B cell (primary cell): ENCODE measurements at regions not wholly inside any gene's neighbourhood (a gene's known extent, or its start where the extent isn't known, plus 50 kb on each side); places are given as distances from the start of the nearest gene placed in this dataset.

Experiments used
- ATAC-seq: fragments of 200-7000 bp; cut with Tn5 transposase; one replicate; pipeline ENCODE4 v1.10.0; 2021; ENCODE audit warnings: low read depth, mild to moderate bottlenecking, moderate number of reproducible peaks, moderate library complexity
- CTCF ChIA-PET: fragments of 350-600 bp; sonication (Branson Sonifier 250); formaldehyde crosslinking; loops from one replicate; lab custom pipeline; 2021; ENCODE audit warnings: antibody characterized with exemption, inconsistent platforms; lab: Charles Lee
- POLR2A ChIA-PET: fragments of 350-600 bp; sonication (Branson Sonifier 250); formaldehyde crosslinking; loops from one replicate; lab custom pipeline; 2021; ENCODE audit warnings: antibody characterized with exemption; lab: Charles Lee
- DNase-seq: peaks from one replicate; pipeline ENCODE4 v3.0.0; 2013
- H2AFZ ChIP-seq: 2 replicates; pipeline ENCODE4 v1.6.1; 2012; ENCODE audit warnings: mild to moderate bottlenecking, low read depth, low read length; ENCODE audit not compliant: insufficient read depth, poor library complexity, severe bottlenecking
- H3K27ac ChIP-seq, 2 donors: 1 replicate in 1 of 2; 2 replicates in 1 of 2; pipeline ENCODE4 v1.5.1; 2012 to 2013; ENCODE audit warnings: low read length in 2 of 2, mild to moderate bottlenecking in 2 of 2, moderate library complexity in 1 of 2
- H3K27me3 ChIP-seq, 4 experiments: fragments of 200-600 bp in 1 of 4; sonication (generic) in 1 of 4; replicated peaks in 1 of 4; 1 replicate in 2 of 4; 2 replicates in 2 of 4; pipeline versions ENCODE4 v1.6.1 to v1.7.0; 2013 to 2016; ENCODE audit warnings: low read length in 3 of 4, mild to moderate bottlenecking in 2 of 4, mixed read lengths in 1 of 4, moderate library complexity in 1 of 4; ENCODE audit not compliant: insufficient read depth in 4 of 4, control insufficient read depth in 3 of 4; ENCODE audit errors: control extremely low read depth in 1 of 4
- H3K36me3 ChIP-seq, 2 experiments: replicated peaks in 1 of 2; 1 replicate in 1 of 2; 2 replicates in 1 of 2; pipeline versions ENCODE4 v1.6.1 to v1.7.1; 2013; ENCODE audit warnings: low read length in 1 of 2; ENCODE audit not compliant: insufficient read depth in 2 of 2, control insufficient read depth in 1 of 2; ENCODE audit errors: control extremely low read depth in 1 of 2, extremely low read depth in 1 of 2
- H3K4me1 ChIP-seq, 2 donors: fragments of 200-600 bp in 1 of 2; sonication (generic) in 1 of 2; 1 replicate in 1 of 2; 2 replicates in 1 of 2; pipeline versions ENCODE4 v1.5.1 to v1.6.1; 2013 to 2017; ENCODE audit warnings: low read length in 2 of 2; ENCODE audit not compliant: control insufficient read depth in 2 of 2, insufficient read depth in 2 of 2
- H3K4me2 ChIP-seq: replicated peaks from 2 replicates; pipeline ENCODE3; 2012; ENCODE audit warnings: mild to moderate bottlenecking, low read depth, low read length; ENCODE audit not compliant: poor library complexity, severe bottlenecking
- H3K4me3 ChIP-seq, 5 experiments: fragments of 200-600 bp in 1 of 5; sonication (generic) in 1 of 5; 1 replicate in 3 of 5; 2 replicates in 2 of 5; pipeline versions ENCODE4 v1.5.1 to v1.7.0; 2011 to 2016; ENCODE audit warnings: low read length in 4 of 5, mild to moderate bottlenecking in 4 of 5, low read depth in 2 of 5, control low read depth in 1 of 5, moderate library complexity in 1 of 5; ENCODE audit not compliant: insufficient read depth in 1 of 5; ENCODE audit errors: control extremely low read depth in 1 of 5, extremely low read depth in 1 of 5
- H3K79me2 ChIP-seq: fragments of 200-600 bp; sonication (generic); one replicate; pipeline ENCODE4 v1.6.0; 2016; ENCODE audit warnings: low read length; ENCODE audit not compliant: control insufficient read depth, insufficient read depth
- H3K9ac ChIP-seq: fragments of 200-600 bp; sonication (generic); 2 replicates; pipeline ENCODE4 v1.6.1; 2017; ENCODE audit warnings: mild to moderate bottlenecking, low read length, moderate library complexity
- H3K9me3 ChIP-seq, 3 donors: one replicate each; pipeline versions ENCODE4 v1.6.1 to v1.7.1; 2013; ENCODE audit warnings: low read length in 2 of 3; ENCODE audit not compliant: control insufficient read depth in 2 of 3, insufficient read depth in 1 of 3; ENCODE audit errors: control extremely low read depth in 1 of 3
- H4K20me1 ChIP-seq: 2 replicates; pipeline ENCODE4 v1.6.0; 2012; ENCODE audit warnings: mild to moderate bottlenecking, low read length; ENCODE audit not compliant: insufficient read depth, control insufficient read depth, poor library complexity, severe bottlenecking
- H3K27ac Mint-ChIP-seq: one replicate; pipeline ENCODE4 v1.8.0; 2021; ENCODE audit warnings: mixed read lengths
- H3K27me3 Mint-ChIP-seq: one replicate; pipeline ENCODE4 v1.8.0; 2021; ENCODE audit warnings: mixed read lengths
- H3K4me1 Mint-ChIP-seq: one replicate; pipeline ENCODE4 v1.8.0; 2021; ENCODE audit warnings: mixed read lengths
- H3K4me3 Mint-ChIP-seq: one replicate; pipeline ENCODE4 v1.8.0; 2021; ENCODE audit warnings: mixed read lengths
- H3K9me3 Mint-ChIP-seq: one replicate; pipeline ENCODE4 v1.8.0; 2022; ENCODE audit warnings: mixed read lengths; ENCODE audit not compliant: insufficient read depth
- CTCF ChIP-seq: fragments of 200-600 bp; IDR thresholded peaks from one replicate; pipeline ENCODE4 v1.8.0; 2022; ENCODE audit warnings: antibody characterized with exemption, mild to moderate bottlenecking
- EZH2 ChIP-seq: IDR thresholded peaks from 2 replicates; pipeline ENCODE4 v1.6.1; 2012; ENCODE audit warnings: borderline replicate concordance, low read depth, mild to moderate bottlenecking, moderate library complexity, low read length; ENCODE audit not compliant: insufficient read depth, poor library complexity, severe bottlenecking
- WGBS: methylation state at CpG from one replicate; pipeline ENCODE4 v1.1.5; 2013; ENCODE audit warnings: missing lambda C conversion rate; ENCODE audit not compliant: insufficient coverage; 5-methylcytosine and 5-hydroxymethylcytosine counted together
- intact Hi-C: fragments of 100-400 bp; cut with micrococcal nuclease; formaldehyde crosslinking; loops from one replicate; pipeline ENCODE4 v1.10.0; 2022

DNA sequence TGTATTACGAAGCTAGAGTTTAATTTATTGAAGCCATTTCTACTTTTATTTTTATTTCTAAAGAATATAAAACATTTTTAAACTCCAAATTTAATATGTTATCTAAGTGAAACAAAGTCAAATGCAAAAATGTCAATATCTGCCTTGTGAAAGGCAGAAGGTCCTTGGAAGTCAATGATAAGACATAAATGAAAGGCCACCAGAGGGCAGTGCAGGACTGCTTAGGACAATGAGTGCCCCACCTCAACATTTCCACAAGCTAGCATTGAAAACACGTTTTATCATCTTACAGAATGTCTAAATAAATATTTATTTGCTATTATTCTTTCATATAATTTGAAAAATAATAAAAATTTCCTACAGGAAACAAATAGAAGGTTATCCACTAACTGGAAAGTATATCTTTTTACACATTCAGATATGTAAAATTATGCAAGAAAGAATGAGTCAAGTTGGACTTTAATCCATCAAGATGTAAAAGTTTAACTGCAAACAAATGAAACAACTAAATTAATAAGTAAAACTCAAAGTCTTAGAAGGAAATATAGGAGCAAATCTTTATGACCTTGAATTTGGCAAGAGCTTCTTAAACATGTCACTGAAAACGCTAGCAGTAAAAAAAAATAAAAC, 140.1 kb upstream of the FMN2 start:
- H3K27ac ChIP-seq = no peak overlapping the region
- Mint-ChIP-seq H3K4me1 (no peaks in the 10 kb centered on the region), H3K27me3 (no peaks in the 10 kb centered on the region), H3K9me3 (no peaks in the 10 kb centered on the region), H3K4me3 (no peak overlapping the region), H3K27ac (no peak overlapping the region)
- intact Hi-C loops = no loop called here
- no peaks in the 10 kb centered on the region for H3K4me1 ChIP-seq
- ChIA-PET CTCF (interaction anchor here (1.1 to 3.3 kb wide), 8 partner anchors 9 to 199 kb away, joined by 3 to 16 read pairs (median 4); no protein-coding TSS in a partner anchor), POLR2A (no interaction called here)
- H3K36me3 ChIP-seq = no peaks in the 10 kb centered on the region
- WGBS = no CpG with 5 or more reads among the region's 3 CpGs
- H4K20me1 ChIP-seq = no peaks in the 10 kb centered on the region
- DNase-seq (peak; percentile 17), ATAC-seq (no peak)
- no peak overlapping the region for H3K4me3 ChIP-seq
- H3K9ac ChIP-seq = no peak overlapping the region
- H3K79me2 ChIP-seq = no peaks in the 10 kb centered on the region
- TF ChIP-seq EZH2 (no peak), CTCF (peak; percentile 78)
- no peaks in the 10 kb centered on the region for H3K9me3 ChIP-seq
- H3K27me3 ChIP-seq = no peaks in the 10 kb centered on the region
- no peak overlapping the region for H3K4me2 ChIP-seq
- H2AFZ ChIP-seq = no peak overlapping the region
